Subcutaneous abdominal adipose tissue (tissue), 5 donors: ENCODE measurements at regions not wholly inside any gene's neighbourhood (a gene's known extent, or its start where the extent isn't known, plus 50 kb on each side); places are given as distances from the start of the nearest gene placed in this dataset.

Experiments
- H3K27ac ChIP-seq: one replicate; pipeline ENCODE4 v1.7.0; 2013; ENCODE audit warnings: low read depth, mild to moderate bottlenecking, inconsistent platforms, low read length, moderate library complexity
- H3K27me3 ChIP-seq, 5 donors: one replicate each; pipeline ENCODE4 v1.7.0; 2013; ENCODE audit warnings: low read length in 5 of 5, inconsistent platforms in 1 of 5; ENCODE audit not compliant: control insufficient read depth in 5 of 5, insufficient read depth in 4 of 5
- H3K36me3 ChIP-seq, 5 donors: one replicate each; pipeline ENCODE4 v1.7.0; 2013; ENCODE audit warnings: low read length in 5 of 5; ENCODE audit not compliant: control insufficient read depth in 5 of 5, insufficient read depth in 5 of 5
- H3K4me1 ChIP-seq, 5 donors: one replicate each; pipeline ENCODE4 v1.7.0; 2013; ENCODE audit warnings: low read length in 5 of 5, mild to moderate bottlenecking in 3 of 5, moderate library complexity in 1 of 5; ENCODE audit not compliant: control insufficient read depth in 5 of 5, insufficient read depth in 5 of 5
- H3K4me3 ChIP-seq, 5 donors: one replicate each; pipeline ENCODE4 v1.7.0; 2013; ENCODE audit warnings: low read length in 5 of 5, low read depth in 1 of 5
- H3K9ac ChIP-seq, 5 donors: one replicate each; pipeline ENCODE4 v1.7.0; 2013; ENCODE audit warnings: low read length in 5 of 5, mild to moderate bottlenecking in 4 of 5, moderate library complexity in 3 of 5
- H3K9me3 ChIP-seq, 5 donors: one replicate each; pipeline ENCODE4 v1.7.0; 2013; ENCODE audit warnings: low read length in 5 of 5; ENCODE audit not compliant: control insufficient read depth in 5 of 5
- donor health status: healthy.
- donor health status: healthy.
- donor health status: healthy.
- donor health status: healthy.
- donor health status: healthy.

- Histone ChIP-seq H3K9me3 (peaks cover 0 to 3% (median 0%) of the 10 kb centered on the region in 5 donors), H3K27ac (no peak overlapping the region), H3K4me3 (no peak overlapping the region), H3K4me1 (peaks cover 0 to 7% (median 0%) of the 10 kb centered on the region in 5 donors), H3K36me3 (no peaks in the 10 kb centered on the region), H3K27me3 (no peaks in the 10 kb centered on the region), H3K9ac (no peak overlapping the region)
Observed at GRCh38 chr13:106748785-106749184, 180.8 kb upstream of the ARGLU1 start.

DNA sequence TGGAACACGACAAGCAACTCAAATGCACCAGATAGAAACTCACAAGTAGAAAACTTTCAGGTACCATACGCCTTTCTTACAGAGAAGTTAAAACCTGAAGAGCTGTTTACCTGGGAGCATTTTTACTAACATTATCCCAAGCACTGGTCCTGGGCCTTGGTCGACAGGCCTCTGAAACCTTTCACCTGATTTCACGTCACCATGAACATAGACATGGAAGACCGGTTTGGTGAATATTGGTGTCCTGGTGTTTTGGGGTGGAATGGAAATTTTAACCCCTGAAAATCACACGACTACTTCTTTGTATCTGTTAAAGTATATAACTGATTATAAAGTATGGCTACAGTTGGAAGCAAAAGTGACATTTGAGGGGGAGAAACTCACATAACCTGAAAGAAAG, 176.6 kb upstream of the ARGLU1 start:
- H3K27me3 ChIP-seq, result no peaks in the 10 kb centered on the region
- H3K4me1 ChIP-seq, result peaks cover 0 to 11% (median 0%) of the 10 kb centered on the region in 5 donors
- no peak overlapping the region for H3K4me3 ChIP-seq
- H3K36me3 ChIP-seq, result no peaks in the 10 kb centered on the region
- H3K9ac ChIP-seq, result no peak overlapping the region
- peaks cover 0 to 3% (median 0%) of the 10 kb centered on the region in 5 donors for H3K9me3 ChIP-seq
- no peak overlapping the region for H3K27ac ChIP-seq

GRCh38 chr13:106738186-106738678, 170.3 kb upstream of the ARGLU1 start:
- H3K9me3 ChIP-seq, result no peaks in the 10 kb centered on the region
- no peaks in the 10 kb centered on the region for H3K36me3 ChIP-seq
- peaks cover 0 to 11% (median 0%) of the 10 kb centered on the region in 5 donors for H3K4me1 ChIP-seq
- no peaks in the 10 kb centered on the region for H3K27me3 ChIP-seq
- no peak overlapping the region for H3K4me3 ChIP-seq
- H3K9ac ChIP-seq, result no peak overlapping the region
- no peak overlapping the region for H3K27ac ChIP-seq

GRCh38 chr13:106736941-106737340, 169.0 kb upstream of the ARGLU1 start:
- H3K36me3 ChIP-seq, result no peaks in the 10 kb centered on the region

DNA sequence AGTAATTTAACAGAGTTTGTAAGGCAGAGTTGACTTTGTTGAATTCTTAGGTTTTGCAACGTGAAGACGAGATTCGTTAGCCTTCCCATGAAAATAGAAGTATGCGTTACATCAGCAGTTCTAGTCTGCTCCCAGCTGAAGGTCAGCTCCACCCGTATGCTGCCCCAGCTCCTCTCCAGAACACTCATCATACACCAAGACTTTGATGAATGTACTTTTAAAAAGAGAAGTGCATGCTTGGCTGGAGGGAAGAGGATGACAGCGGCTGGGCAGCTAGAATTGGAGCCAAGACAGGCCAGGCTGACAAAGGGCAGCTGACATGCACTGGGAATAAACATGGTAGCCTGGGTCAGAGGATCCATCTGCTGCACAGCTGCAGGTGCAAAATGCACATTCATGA, 166.3 kb upstream of the ARGLU1 start:
- Histone ChIP-seq H3K4me3 (no peak overlapping the region), H3K27ac (no peak overlapping the region), H3K27me3 (no peaks in the 10 kb centered on the region), H3K9ac (no peak overlapping the region), H3K4me1 (peaks cover 0 to 4% (median 0%) of the 10 kb centered on the region in 5 donors), H3K36me3 (no peaks in the 10 kb centered on the region), H3K9me3 (no peaks in the 10 kb centered on the region)

More at GRCh38 chr13:106736941-106737340, 169.0 kb upstream of the ARGLU1 start:
- H3K4me3 ChIP-seq, result no peak overlapping the region
- no peak overlapping the region for H3K27ac ChIP-seq
- peaks cover 0 to 11% (median 0%) of the 10 kb centered on the region in 5 donors for H3K4me1 ChIP-seq
- H3K9ac ChIP-seq, result no peak overlapping the region
- no peaks in the 10 kb centered on the region for H3K27me3 ChIP-seq
- no peaks in the 10 kb centered on the region for H3K9me3 ChIP-seq

DNA sequence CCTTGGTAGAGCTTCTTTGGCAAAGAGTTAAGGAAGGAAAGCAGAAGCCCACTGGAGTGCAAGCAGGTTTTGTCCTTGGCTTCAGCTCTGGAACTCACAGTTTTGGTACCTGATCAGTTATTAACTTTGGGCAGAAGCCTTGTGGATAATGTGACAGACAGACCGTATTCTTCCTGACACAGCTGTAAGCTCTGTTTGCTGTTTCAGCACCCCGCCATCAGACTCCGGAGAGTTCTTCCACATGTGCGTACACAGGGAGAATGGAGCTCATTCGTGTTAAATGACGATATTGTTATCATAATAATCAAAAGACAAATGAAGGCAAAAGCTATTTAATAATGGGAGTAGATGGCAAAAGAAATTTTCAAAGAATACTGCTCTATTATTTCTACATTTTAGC, 155.1 kb upstream of the ARGLU1 start:
- H3K27me3 ChIP-seq, result no peaks in the 10 kb centered on the region
- no peak overlapping the region for H3K9ac ChIP-seq
- H3K9me3 ChIP-seq, result peaks cover 0 to 8% (median 2%) of the 10 kb centered on the region in 5 donors
- H3K27ac ChIP-seq, result no peak overlapping the region
- no peak overlapping the region for H3K4me3 ChIP-seq
- H3K4me1 ChIP-seq, result peaks cover 0 to 3% (median 0%) of the 10 kb centered on the region in 5 donors
- no peaks in the 10 kb centered on the region for H3K36me3 ChIP-seq

DNA sequence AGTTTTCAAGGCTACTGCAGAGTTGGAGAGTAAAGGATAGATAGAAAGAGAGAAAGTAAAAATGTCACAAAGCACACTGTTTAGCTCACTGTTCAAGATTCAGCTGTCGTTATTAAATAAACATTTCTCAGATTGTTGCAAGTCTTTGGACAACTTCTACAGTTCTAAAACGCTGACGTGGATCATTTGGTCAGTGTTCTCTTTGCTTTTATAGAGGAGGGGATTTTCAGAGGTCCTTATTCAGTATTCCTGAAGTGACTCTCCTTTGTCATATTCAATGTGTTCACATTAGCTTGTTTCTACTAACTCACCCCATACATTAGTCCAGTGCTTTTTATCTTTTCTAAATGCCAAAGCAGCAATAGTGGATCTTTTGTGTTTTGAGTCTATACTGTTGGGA, 154.7 kb upstream of the ARGLU1 start:
- Histone ChIP-seq H3K9ac (no peak overlapping the region), H3K27ac (no peak overlapping the region), H3K4me3 (no peak overlapping the region), H3K36me3 (no peaks in the 10 kb centered on the region), H3K9me3 (peaks cover 0 to 8% (median 2%) of the 10 kb centered on the region in 5 donors), H3K27me3 (no peaks in the 10 kb centered on the region), H3K4me1 (peaks cover 0 to 3% (median 0%) of the 10 kb centered on the region in 5 donors)

GRCh38 chr13:106721599-106721998, 153.7 kb upstream of the ARGLU1 start:
- no peak overlapping the region for H3K27ac ChIP-seq
- no peak overlapping the region for H3K4me3 ChIP-seq
- H3K4me1 ChIP-seq, result peaks cover 0 to under 1% (median 0%) of the 10 kb centered on the region in 5 donors
- no peaks in the 10 kb centered on the region for H3K27me3 ChIP-seq
- peaks cover 0 to 14% (median 2%) of the 10 kb centered on the region in 5 donors for H3K9me3 ChIP-seq
- peaks cover 0 to 3% (median 0%) of the 10 kb centered on the region in 5 donors for H3K36me3 ChIP-seq
- H3K9ac ChIP-seq, result no peak overlapping the region

DNA sequence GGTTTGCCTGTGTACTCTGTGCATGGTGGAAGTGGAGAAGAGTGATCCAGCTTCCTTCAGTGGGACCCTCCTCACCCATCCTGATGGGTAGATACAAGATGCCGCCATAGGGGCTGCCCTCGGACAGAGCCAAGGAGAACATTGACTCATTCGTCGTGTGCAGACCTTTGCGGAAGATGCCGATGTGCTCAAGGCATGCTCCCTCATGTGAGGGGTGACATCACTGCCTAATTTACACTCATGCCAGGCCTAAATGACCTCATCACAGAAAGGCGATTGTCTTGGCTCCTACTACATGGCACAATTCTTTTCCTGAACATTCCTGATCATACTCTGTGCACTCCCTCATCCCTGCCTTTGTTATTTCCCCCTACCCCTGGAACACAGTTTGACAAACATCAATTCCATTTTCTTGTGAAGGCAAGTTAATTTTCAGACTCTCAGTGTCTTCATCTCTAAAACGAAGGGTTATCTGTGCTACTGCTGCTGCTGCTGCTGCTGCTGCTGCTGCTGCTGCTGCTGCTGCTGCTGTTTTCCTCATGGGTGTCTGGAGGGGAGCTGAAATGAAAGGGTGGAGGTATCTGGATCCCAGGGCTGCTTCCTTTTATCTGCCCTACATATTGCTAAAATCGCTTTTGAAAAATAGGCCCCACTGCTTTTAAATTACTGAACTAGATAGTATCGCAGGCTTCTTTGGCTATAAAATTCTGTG, 146.5 kb upstream of the ARGLU1 start:
- Histone ChIP-seq H3K36me3 (peaks cover 0 to 3% (median 0%) of the 10 kb centered on the region in 5 donors), H3K9me3 (peaks cover 0 to 14% (median 2%) of the 10 kb centered on the region in 5 donors), H3K27me3 (no peaks in the 10 kb centered on the region), H3K4me1 (peaks cover 5 to 34% (median 17%) of the 10 kb centered on the region in 5 donors), H3K9ac (no peak overlapping the region), H3K27ac (peak overlapping the region; percentile 69), H3K4me3 (no peak overlapping the region)

DNA sequence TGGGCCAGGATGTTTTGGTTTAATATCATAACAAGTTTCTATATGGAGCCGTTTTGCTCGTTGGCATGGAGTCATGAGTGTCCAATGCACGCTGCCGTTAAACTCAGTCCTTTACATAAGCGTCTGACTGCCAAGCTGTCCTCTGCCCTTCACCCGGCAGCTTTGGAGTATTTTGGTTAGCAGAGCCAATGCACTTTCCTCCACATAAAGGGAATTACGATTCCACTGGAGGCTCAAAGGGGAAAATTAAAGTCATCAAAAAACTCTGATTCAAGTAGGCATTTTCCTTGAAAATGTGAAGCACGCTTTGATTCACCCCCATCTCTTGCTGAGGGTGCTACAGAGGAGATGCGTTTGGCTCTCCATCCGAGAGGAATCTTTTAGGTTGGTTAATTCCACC, 144.4 kb upstream of the ARGLU1 start:
- Histone ChIP-seq H3K9me3 (peaks cover 0 to 5% (median 0%) of the 10 kb centered on the region in 5 donors), H3K9ac (no peak overlapping the region), H3K4me1 (peaks cover 5 to 40% (median 22%) of the 10 kb centered on the region in 5 donors), H3K27ac (peak overlapping the region; percentile 32), H3K27me3 (no peaks in the 10 kb centered on the region), H3K4me3 (no peak overlapping the region), H3K36me3 (peaks cover 0 to 2% (median 0%) of the 10 kb centered on the region in 5 donors)
